GM19395 (cell line): ENCODE measurements at regions not wholly inside any gene's neighbourhood (a gene's known extent, or its start where the extent isn't known, plus 50 kb on each side); places are given as distances from the start of the nearest gene placed in this dataset.

ENCODE experiments used
- ATAC-seq: cut with Tn5 transposase; IDR thresholded peaks from one replicate; pipeline ENCODE4 v1.9.1; 2021; ENCODE audit warnings: mild to moderate bottlenecking, moderate library complexity; ENCODE audit not compliant: unreplicated experiment

GRCh38 chr7:46839651-46840050 is 742.3 kb downstream of the TNS3 start:
- no peak for ATAC-seq

- ATAC-seq: no peak
Observed at GRCh38 chr7:46838463-46838862, 743.4 kb downstream of the TNS3 start.

- no peak for ATAC-seq
Observed at GRCh38 chr7:46835556-46835955, 746.4 kb downstream of the TNS3 start.

- ATAC-seq: no peak
Observed at GRCh38 chr7:46834921-46835320, 747.0 kb downstream of the TNS3 start.

GRCh38 chr7:46833197-46833596 is 748.7 kb downstream of the TNS3 start:
- no peak for ATAC-seq

GRCh38 chr7:46832136-46832535 is 749.8 kb downstream of the TNS3 start:
- no peak for ATAC-seq

GRCh38 chr7:46819819-46820218 is 762.1 kb downstream of the TNS3 start:
- ATAC-seq: no peak

- ATAC-seq: no peak
Observed at GRCh38 chr7:46814516-46815250, 767.2 kb downstream of the TNS3 start.

GRCh38 chr7:46812101-46812675 is 769.7 kb downstream of the TNS3 start:
- ATAC-seq: no peak

GRCh38 chr7:46811529-46811928 is 770.4 kb downstream of the TNS3 start:
- no peak for ATAC-seq

- no peak for ATAC-seq
Observed at GRCh38 chr7:46810986-46811385, 770.9 kb downstream of the TNS3 start.

GRCh38 chr7:46809886-46810285 is 772.0 kb downstream of the TNS3 start:
- ATAC-seq: no peak

- ATAC-seq: no peak
Observed at GRCh38 chr7:46806856-46807255, 775.1 kb downstream of the TNS3 start.

GRCh38 chr7:46802479-46802878 is 779.4 kb downstream of the TNS3 start:
- no peak for ATAC-seq

- ATAC-seq: no peak
Observed at GRCh38 chr7:46791188-46791587, 790.7 kb downstream of the TNS3 start.

- ATAC-seq: no peak
Observed at GRCh38 chr7:46786995-46787394, 794.9 kb downstream of the TNS3 start.

GRCh38 chr7:46786221-46786954 is 795.5 kb downstream of the TNS3 start:
- no peak for ATAC-seq

GRCh38 chr7:46784732-46785131 is 797.2 kb downstream of the TNS3 start:
- ATAC-seq: no peak

GRCh38 chr7:46781901-46782439 is 799.9 kb downstream of the TNS3 start:
- ATAC-seq: no peak

GRCh38 chr7:46776790-46777189 is 805.1 kb downstream of the TNS3 start:
- ATAC-seq: no peak

- ATAC-seq: no peak
Observed at GRCh38 chr7:46775776-46776175, 806.1 kb downstream of the TNS3 start.

GRCh38 chr7:46775020-46775419 is 806.9 kb downstream of the TNS3 start:
- ATAC-seq: no peak
